A549 (cell line): ENCODE measurements at regions not wholly inside any gene's neighbourhood (a gene's known extent, or its start where the extent isn't known, plus 50 kb on each side); places are given as distances from the start of the nearest gene placed in this dataset.
"Not testable (repeated sequence)": the region's sequence is repeated elsewhere in the genome, so short reads cannot be mapped to it uniquely, and the experiment has no call there.

Experiments used
- CBX2 ChIP-seq: fragments of 200-600 bp; sonication (generic); IDR thresholded peaks from 2 replicates; pipeline ENCODE4 v1.6.1; 2016; ENCODE audit warnings: low read depth, mild to moderate bottlenecking, borderline replicate concordance
- CTCF ChIP-seq: fragments of >200 bp; sonication (Bioruptor Twin); formaldehyde crosslinking; IDR thresholded peaks from 3 replicates; pipeline ENCODE4 v1.5.1; 2016
- EP300 ChIP-seq, 2 experiments: fragments of >200 bp; sonication (Bioruptor Twin); formaldehyde crosslinking; IDR thresholded peaks; 2 replicates in 1 of 2; 3 replicates in 1 of 2; pipeline ENCODE4 v1.6.1; 2016 to 2017
- MAFK ChIP-seq: fragments of 450-650 bp; IDR thresholded peaks from 2 replicates; pipeline ENCODE4 v1.6.1; 2014; ENCODE audit not compliant: partially characterized antibody
- MAX ChIP-seq: IDR thresholded peaks from 2 replicates; pipeline ENCODE4 v1.6.1; 2012
- POLR2A ChIP-seq: IDR thresholded peaks from 2 replicates; pipeline ENCODE4 v1.6.1; 2012; ENCODE audit warnings: mild to moderate bottlenecking, low read length
- SREBF2 ChIP-seq: fragments of 450-650 bp; IDR thresholded peaks from 2 replicates; pipeline ENCODE4 v1.6.1; 2014; ENCODE audit warnings: mild to moderate bottlenecking, moderate library complexity

DNA sequence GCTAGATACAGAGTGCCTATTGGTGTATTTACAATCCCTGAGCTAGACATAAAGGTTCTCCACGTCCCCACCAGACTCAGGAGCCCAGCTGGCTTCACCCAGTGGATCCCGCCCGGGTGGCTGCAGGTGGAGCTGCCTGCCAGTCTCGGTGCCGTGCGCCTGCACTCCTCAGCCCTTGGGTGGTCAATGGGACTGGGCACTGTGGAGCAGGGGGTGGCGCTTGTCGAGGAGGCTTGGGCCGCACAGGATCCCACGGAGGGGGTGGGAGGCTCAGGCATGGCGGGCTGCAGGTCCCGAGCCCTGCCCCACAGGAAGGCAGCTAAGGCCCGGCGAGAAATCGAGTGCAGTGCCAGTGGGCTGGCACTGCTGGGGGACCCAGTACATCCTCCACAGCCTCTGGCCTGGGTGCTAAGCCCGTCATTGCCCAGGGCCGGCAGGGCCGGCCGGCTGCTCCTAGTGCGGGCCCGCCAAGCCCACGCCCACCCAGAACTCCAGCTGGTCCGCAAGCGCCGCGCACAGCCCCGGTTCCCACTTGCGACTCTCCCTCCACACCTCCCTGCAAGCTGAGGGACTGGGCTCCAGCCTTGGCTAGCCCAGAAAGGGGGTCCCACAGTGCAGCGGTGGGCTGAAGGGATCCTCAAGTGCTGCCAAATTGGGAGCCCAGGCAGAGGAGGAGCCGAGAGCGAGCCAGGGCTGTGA lies 554.6 kb upstream of the LUZP2 start:
- not testable (repeated sequence) for TF ChIP-seq POLR2A; MAX; CTCF; SREBF2; CBX2; MAFK; EP300 (IDR thresholded peaks at IDR 0.05)
